Hippocampal formation (tissue), 2 donors: ENCODE measurements at regions not wholly inside any gene's neighbourhood (a gene's known extent, or its start where the extent isn't known, plus 50 kb on each side); places are given as distances from the start of the nearest gene placed in this dataset.

ENCODE experiments used
- DNase-seq, 2 donors: peaks; one replicate each; lab custom pipeline; 2025; lab: John Stamatoyannopoulos, UW

DNA sequence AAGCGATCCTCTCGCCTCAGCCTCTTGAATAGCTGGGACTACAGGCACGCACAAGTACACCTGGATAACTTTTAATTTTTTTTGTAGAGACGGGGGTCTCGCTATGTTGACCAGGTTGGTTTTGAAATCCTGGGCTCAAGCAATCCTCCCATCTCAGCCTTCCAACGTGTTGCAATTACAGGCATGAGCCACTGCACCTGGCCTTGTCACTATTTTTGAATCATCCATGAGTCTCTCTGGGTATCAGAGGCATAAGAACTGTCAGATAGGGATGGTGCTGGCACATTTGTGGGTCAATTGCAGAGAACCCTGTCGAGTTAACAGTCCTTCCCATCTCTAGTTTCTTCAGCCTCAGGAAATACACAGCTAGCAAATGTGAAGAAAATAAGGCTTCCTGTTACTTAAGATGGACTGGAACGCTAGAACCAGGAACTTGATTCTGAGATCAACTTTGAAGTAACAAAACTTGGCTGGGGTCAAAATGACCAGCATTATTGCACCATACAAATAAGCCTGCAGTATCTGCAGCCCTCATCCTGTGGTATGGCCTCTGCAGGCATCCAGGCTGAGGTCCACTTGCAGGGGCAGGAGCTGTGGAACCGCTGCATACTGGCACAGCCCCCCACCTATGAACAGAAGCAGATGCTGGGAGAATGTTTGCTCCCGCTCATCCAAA, 124.3 kb upstream of the GADD45A start:
- DNase-seq, result no peak

- peak; percentile 6 to 23 for DNase-seq
Measured at GRCh38 chr1:67561704-67562113, 123.3 kb upstream of the GADD45A start.

DNA sequence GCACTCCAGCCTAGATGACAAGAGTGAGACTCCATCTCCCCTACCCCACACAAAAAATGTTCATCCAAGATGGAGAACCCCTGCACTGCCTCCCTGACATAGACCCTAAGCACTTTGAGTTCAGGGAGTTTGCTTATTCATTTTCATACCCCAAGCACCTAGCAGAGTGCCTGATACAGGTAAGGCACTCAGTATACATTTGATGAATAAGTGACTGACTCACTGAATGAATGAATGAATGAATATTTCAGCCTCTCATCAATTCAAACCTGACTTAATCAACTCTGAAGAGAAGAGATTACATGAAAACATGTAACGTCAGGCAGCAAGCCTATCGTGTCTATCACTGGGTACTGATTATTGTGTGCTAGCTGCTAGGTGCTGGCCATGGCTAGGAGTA, 121.3 kb upstream of the GADD45A start:
- no peak for DNase-seq

DNA sequence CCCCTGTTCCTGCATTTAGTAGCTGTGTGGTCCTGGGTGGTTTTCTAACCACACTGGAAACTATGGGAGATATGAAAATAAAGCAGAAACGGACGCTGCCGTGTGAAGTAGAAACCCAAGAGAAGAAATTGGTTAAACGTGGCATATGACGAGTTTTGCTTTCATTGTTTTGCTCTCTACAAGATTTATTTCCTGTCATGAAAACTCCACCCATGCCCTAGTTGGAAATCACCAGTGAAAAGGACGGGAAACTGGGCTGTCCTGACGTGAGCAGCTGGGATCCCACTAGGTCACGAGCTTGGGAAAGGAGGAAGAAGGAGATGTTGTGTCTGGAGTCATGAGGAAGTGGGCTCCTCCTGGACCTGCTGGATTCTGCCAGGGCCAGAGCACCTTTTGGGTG, 120.8 kb upstream of the GADD45A start:
- no peak for DNase-seq

- no peak for DNase-seq
Measured at GRCh38 chr1:67566803-67567377, 118.1 kb upstream of the GADD45A start.

- DNase-seq, result no peak
Measured at GRCh38 chr1:67570486-67571143, 114.4 kb upstream of the GADD45A start.

- DNase-seq, result no peak
Measured at GRCh38 chr1:67571406-67571805, 113.6 kb upstream of the GADD45A start.

- DNase-seq, result no peak
Measured at GRCh38 chr1:67571901-67572593, 113.0 kb upstream of the GADD45A start.

DNA sequence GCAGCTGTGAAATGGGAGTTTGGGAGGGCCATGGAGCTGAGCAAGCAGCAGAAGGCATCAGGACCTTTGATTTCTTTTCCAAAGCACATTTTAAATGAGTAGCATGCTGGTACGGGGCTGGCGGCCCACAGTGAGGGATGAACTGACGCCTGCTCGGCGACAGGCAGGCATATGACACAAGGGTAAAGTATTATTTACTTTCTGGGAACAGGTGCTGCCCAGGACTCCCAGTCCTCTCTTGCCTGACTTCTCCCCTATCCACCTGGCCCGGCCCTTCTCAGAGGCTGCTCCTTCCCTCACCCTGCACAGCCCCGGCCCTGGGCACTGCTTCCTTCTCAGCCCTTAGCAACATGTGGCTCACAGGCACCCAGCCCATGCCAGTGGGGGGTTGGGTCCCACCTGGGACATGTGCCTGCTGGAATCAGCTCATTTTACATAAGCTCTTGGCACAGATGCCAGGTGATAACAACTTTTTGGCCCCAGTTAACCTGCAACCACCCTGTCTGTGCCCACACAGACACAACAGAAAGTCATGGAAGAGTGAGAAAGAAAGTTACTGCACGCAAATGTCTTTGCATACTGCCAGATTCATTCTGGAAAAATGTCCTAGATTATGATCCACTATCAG, 112.3 kb upstream of the GADD45A start:
- no peak for DNase-seq

GRCh38 chr1:67573311-67573872, 111.6 kb upstream of the GADD45A start:
- no peak for DNase-seq

DNA sequence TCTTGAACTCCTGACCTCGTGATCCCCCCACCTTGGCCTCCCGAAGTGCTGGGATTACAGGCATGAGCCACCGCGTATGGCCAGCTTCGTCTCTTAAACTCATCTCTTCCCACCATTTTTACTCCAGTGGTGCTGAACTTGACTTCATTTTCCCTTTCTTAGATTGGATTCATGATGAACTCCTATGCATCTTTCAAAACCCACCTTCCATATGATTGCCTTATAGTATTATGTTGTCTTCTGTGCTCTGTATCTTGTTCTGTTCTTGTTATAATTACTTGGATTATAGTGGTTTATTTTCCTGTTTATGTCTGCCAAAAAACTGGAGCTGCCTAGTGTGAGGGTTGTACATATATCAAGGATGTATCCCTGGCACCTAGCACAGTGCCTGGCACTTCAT, 110.8 kb upstream of the GADD45A start:
- no peak for DNase-seq

DNA sequence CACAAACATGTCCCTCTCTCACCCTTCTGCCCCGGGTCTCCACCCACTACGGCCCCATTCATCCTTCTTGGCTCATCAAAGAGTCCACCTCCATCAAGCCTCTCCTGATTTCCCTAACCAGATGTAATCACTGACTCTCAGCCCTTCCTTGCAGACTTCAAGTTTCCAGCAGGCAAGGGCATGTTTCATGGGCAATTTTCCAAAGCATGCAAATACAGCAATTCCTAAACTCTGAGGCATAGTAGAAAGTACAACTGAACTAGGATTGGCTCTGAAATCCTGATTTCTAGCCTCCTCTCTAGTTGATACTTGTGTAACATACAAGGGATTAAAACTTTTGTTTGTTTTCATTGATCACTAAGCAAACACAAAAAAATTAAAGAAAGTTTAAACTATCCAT, 109.1 kb upstream of the GADD45A start:
- no peak for DNase-seq

DNA sequence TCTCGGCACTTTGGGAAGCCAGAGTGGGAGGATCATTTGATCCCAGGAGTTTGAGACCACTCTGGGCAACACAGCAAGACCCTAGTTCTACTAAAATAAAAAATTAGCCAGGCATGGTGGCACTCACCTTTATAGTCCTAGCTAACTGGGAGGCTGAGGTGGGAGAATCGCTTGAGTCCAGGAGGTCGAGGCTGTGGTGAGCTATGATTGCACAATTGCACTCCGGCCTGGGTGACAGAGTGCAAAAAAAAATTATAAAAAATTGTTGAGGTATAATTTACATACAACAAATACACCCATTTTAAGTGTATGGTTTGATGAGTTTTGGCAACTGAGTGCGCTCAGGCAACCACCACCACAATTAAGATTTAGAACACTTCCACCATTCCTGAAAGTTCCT, 108.5 kb upstream of the GADD45A start:
- DNase-seq, result no peak

- no peak for DNase-seq
Measured at GRCh38 chr1:67577646-67578045, 107.4 kb upstream of the GADD45A start.

GRCh38 chr1:67578397-67579020, 106.5 kb upstream of the GADD45A start:
- no peak for DNase-seq

DNA sequence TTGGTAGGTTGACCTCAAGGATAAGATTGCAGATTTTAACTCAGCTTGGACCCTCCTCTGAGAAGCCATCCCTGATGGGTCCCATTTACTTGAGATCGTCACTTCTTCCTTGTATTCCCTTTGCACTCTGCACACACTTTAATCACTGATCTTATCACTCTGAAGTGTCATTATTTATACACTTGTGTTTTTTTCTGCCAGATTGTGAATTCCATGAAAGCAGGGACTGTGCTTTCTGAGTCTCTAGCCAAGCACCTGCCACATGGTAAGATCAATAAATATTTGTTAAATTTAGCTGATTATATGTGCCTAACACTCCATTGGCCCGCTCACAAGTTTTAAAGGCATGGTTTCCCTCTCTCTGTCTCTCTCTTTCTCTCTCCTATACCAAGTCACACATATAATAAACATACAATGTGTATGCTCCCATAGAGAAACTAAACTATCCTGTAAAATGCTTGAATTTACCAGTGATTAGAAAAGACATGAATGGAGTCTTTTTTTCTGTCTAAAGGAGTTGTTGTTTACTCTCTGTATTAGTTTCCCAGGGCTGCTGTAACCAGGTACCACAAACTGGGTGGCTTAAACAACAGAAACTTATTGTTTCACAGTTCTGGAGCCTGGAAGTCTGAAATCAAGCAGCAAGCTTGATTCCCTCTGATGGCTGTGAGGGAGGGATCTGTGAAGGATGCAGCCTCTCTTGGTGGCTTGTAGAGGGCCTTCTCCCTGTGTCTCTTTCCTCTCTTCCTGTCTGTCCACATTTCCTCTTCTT, 105.2 kb upstream of the GADD45A start:
- DNase-seq, result no peak

GRCh38 chr1:67580691-67581403, 104.2 kb upstream of the GADD45A start:
- no peak for DNase-seq

GRCh38 chr1:67582625-67583461, 102.2 kb upstream of the GADD45A start:
- no peak for DNase-seq

DNA sequence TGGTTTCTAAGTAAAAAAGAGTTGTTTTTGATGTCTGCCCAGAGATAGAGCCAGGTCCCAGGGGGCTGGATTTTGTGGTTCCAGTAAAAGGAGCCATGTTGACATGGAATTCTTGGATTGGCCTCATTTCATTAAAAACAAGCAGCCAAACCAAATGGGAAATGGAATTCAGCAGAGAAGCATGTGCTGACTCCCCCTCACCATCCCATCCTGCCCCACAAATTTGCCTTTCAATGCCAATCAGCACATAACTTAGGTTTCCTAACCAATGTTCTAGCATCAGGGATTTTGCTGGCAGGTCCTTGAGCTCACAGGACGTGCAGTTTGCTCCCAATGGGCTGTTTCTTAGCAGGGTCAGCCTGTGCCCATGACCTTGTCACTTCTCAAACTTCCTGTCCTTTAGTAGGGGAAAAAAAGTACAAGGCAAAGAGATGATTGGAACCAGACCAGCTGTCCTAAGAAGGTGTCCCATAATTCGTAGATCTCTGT, 101.5 kb upstream of the GADD45A start:
- no peak for DNase-seq
